ENCODE measurements at regions not wholly inside any gene's neighbourhood (a gene's known extent, or its start where the extent isn't known, plus 50 kb on each side); places are given as distances from the start of the nearest gene placed in this dataset.

- no TSS peak for BruUV-seq (replicated peaks)
- H3K9me3 Mint-ChIP-seq (ENCODE audit: low read depth, unreplicated experiment), result peaks cover 2% of the 10 kb centered on the region
- intact Hi-C loops (cut with micrococcal nuclease; ENCODE audit: unreplicated experiment), result no loop called here
- H3K27me3 Mint-ChIP-seq (ENCODE audit: unreplicated experiment), result peaks cover 8% of the 10 kb centered on the region
- TF ChIP-seq CTCF (IDR thresholded peaks at IDR 0.05; ENCODE audit: unreplicated experiment), result no peak
- H3K4me3 Mint-ChIP-seq (ENCODE audit: low read depth, unreplicated experiment), result no peak overlapping the region
- H3K27ac Mint-ChIP-seq (ENCODE audit: unreplicated experiment), result no peak overlapping the region
- H3K36me3 Mint-ChIP-seq (ENCODE audit: insufficient read depth, unreplicated experiment), result no peaks in the 10 kb centered on the region
- CTCF ChIA-PET, result no interaction called here
- H3K4me1 Mint-ChIP-seq (ENCODE audit: low read depth, unreplicated experiment), result no peaks in the 10 kb centered on the region
- no peak for DNase-seq
These were observed 585.6 kb downstream of the PLPP3 start for GRCh38 chr1:55993646-55994318.

GRCh38 chr1:55990007-55990406 is 589.4 kb downstream of the PLPP3 start:
- Mint-ChIP-seq H3K4me1 (ENCODE audit: low read depth, unreplicated experiment) (no peaks in the 10 kb centered on the region), H3K4me3 (ENCODE audit: low read depth, unreplicated experiment) (no peak overlapping the region), H3K27me3 (ENCODE audit: unreplicated experiment) (peaks cover 19% of the 10 kb centered on the region), H3K9me3 (ENCODE audit: low read depth, unreplicated experiment) (peaks cover 2% of the 10 kb centered on the region), H3K36me3 (ENCODE audit: insufficient read depth, unreplicated experiment) (no peaks in the 10 kb centered on the region), H3K27ac (ENCODE audit: unreplicated experiment) (no peak overlapping the region)
- no peak for TF ChIP-seq CTCF (IDR thresholded peaks at IDR 0.05; ENCODE audit: unreplicated experiment)
- no peak for DNase-seq
- CTCF ChIA-PET, result no interaction called here
- BruUV-seq (replicated peaks), result no TSS peak
- intact Hi-C loops (cut with micrococcal nuclease; ENCODE audit: unreplicated experiment), result no loop called here

GRCh38 chr1:55988963-55989452 is 590.4 kb downstream of the PLPP3 start:
- no peak overlapping the region for H3K4me3 Mint-ChIP-seq (ENCODE audit: low read depth, unreplicated experiment)
- no peak for DNase-seq
- H3K4me1 Mint-ChIP-seq (ENCODE audit: low read depth, unreplicated experiment), result no peaks in the 10 kb centered on the region
- TF ChIP-seq CTCF (IDR thresholded peaks at IDR 0.05; ENCODE audit: unreplicated experiment), result no peak
- H3K27me3 Mint-ChIP-seq (ENCODE audit: unreplicated experiment), result peaks cover 29% of the 10 kb centered on the region
- intact Hi-C loops (cut with micrococcal nuclease; ENCODE audit: unreplicated experiment), result no loop called here
- peaks cover 2% of the 10 kb centered on the region for H3K9me3 Mint-ChIP-seq (ENCODE audit: low read depth, unreplicated experiment)
- H3K36me3 Mint-ChIP-seq (ENCODE audit: insufficient read depth, unreplicated experiment), result no peaks in the 10 kb centered on the region
- H3K27ac Mint-ChIP-seq (ENCODE audit: unreplicated experiment), result no peak overlapping the region
- no TSS peak for BruUV-seq (replicated peaks)
- CTCF ChIA-PET, result no interaction called here

GRCh38 chr1:55987491-55988249 is 591.7 kb downstream of the PLPP3 start:
- no peaks in the 10 kb centered on the region for H3K36me3 Mint-ChIP-seq (ENCODE audit: insufficient read depth, unreplicated experiment)
- no peaks in the 10 kb centered on the region for H3K4me1 Mint-ChIP-seq (ENCODE audit: low read depth, unreplicated experiment)
- H3K27me3 Mint-ChIP-seq (ENCODE audit: unreplicated experiment), result peaks cover 35% of the 10 kb centered on the region
- no peak overlapping the region for H3K27ac Mint-ChIP-seq (ENCODE audit: unreplicated experiment)
- no peak for TF ChIP-seq CTCF (IDR thresholded peaks at IDR 0.05; ENCODE audit: unreplicated experiment)
- H3K9me3 Mint-ChIP-seq (ENCODE audit: low read depth, unreplicated experiment), result peaks cover 2% of the 10 kb centered on the region
- intact Hi-C loops (cut with micrococcal nuclease; ENCODE audit: unreplicated experiment), result no loop called here
- CTCF ChIA-PET, result no interaction called here
- no peak for DNase-seq
- BruUV-seq (replicated peaks), result no TSS peak
- H3K4me3 Mint-ChIP-seq (ENCODE audit: low read depth, unreplicated experiment), result no peak overlapping the region

Data from Calu3 (cell line).